ENCODE measurements at regions not wholly inside any gene's neighbourhood (a gene's known extent, or its start where the extent isn't known, plus 50 kb on each side); places are given as distances from the start of the nearest gene placed in this dataset.

DNA sequence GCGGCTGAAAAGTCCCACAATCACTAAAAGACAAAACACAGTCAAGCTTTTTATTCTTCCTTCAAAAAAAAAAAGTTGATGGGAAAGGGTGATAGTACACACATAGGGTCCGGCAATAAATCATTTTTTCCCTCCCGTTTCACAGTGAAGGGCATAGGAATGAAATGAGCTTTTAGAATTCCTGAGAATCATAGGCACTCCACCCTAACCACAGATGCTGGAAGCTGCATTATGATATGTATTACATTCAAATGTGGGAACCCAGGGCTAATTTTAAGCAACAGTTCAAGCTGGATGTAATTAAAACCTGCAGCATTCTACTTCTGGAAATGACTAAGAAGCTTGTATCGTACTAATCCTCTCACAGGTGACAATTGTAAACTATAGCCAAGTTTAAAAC is 75.7 kb upstream of the KCNJ15 start:
- whole genome bisulfite sequencing (ENCODE audit: insufficient coverage, insufficient replicate concordance, low lambda C conversion rate, missing lambda C conversion rate) = 30% methylated on average over 4 of the region's 4 CpGs
- POLR2A ChIA-PET = no interaction called here
- CTCF ChIA-PET = interaction anchor here (1.5 to 2.2 kb wide), 3 partner anchors 10 to 175 kb away, joined by 4 to 9 read pairs (median 8); no protein-coding TSS in a partner anchor
- Histone ChIP-seq H3K4me1 (ENCODE audit: control insufficient read depth, insufficient read depth, low read length) (no peaks in the 10 kb centered on the region), H3K36me3 (ENCODE audit: control insufficient read depth in 2 of 2, insufficient read depth in 2 of 2, low read length in 1 of 2) (no peaks in the 10 kb centered on the region), H2AFZ (ENCODE audit: control insufficient read depth, low read depth, low read length) (no peak overlapping the region), H3K27ac (ENCODE audit: control insufficient read depth, insufficient read depth) (no peak overlapping the region), H3K4me3 (no peak overlapping the region), H3K9me3 (replicated peaks; ENCODE audit: control insufficient read depth, insufficient read depth, low read length) (no peaks in the 10 kb centered on the region; the same call in 2 of the 3 replicates), H3K79me2 (ENCODE audit: control insufficient read depth, insufficient read depth, low read length) (no peaks in the 10 kb centered on the region), H3K9ac (ENCODE audit: control insufficient read depth, insufficient read depth, low read length) (no peak overlapping the region), H4K20me1 (ENCODE audit: control insufficient read depth, insufficient read depth) (no peaks in the 10 kb centered on the region), H3K27me3 (replicated peaks in 1 of 2; ENCODE audit: control insufficient read depth in 2 of 2, insufficient read depth in 2 of 2, low read length in 1 of 2) (no peaks in the 10 kb centered on the region), H3K4me2 (ENCODE audit: control insufficient read depth, insufficient read depth) (no peak overlapping the region)
- in situ Hi-C loops (cut with MboI) = no loop called here
- SMC1A ChIA-PET (ENCODE audit: uncharacterized antibody, unreplicated experiment) = no interaction called here
- DNase-seq (ENCODE audit: low read depth, low spot score) (no peak), FAIRE-seq (no peak), ATAC-seq (no peak)
- no peak for TF ChIP-seq CEBPB (IDR thresholded peaks at IDR 0.05; ENCODE audit: borderline replicate concordance in 1 of 2, low read depth in 2 of 2, low read length in 2 of 2)
- TF ChIP-seq SPI1 (IDR thresholded peaks at IDR 0.05; ENCODE audit: borderline replicate concordance, insufficient read depth, low read depth, low read length) = no peak
- no peak for TF ChIP-seq SREBF1 (IDR thresholded peaks at IDR 0.05; ENCODE audit: low read length)
- TF ChIP-seq ASH2L (IDR thresholded peaks at IDR 0.05; ENCODE audit: borderline replicate concordance, low read depth) = no peak
- no peak for TF ChIP-seq CREM (IDR thresholded peaks at IDR 0.05; ENCODE audit: low read depth)
- no peak for TF ChIP-seq NFXL1 (IDR thresholded peaks at IDR 0.05; ENCODE audit: borderline replicate concordance)
- TF ChIP-seq CHD4 (IDR thresholded peaks at IDR 0.05) = no peak
- no peak for TF ChIP-seq RCOR1 (conservative IDR thresholded peaks at IDR 0.05; ENCODE audit: low read depth, low read length)
- no peak for TF ChIP-seq CBX3 (IDR thresholded peaks at IDR 0.05; ENCODE audit: borderline replicate concordance, low read depth)
- no peak for TF ChIP-seq MXI1 (IDR thresholded peaks at IDR 0.05; ENCODE audit: low read depth, low read length)
- TF ChIP-seq JUNB (IDR thresholded peaks at IDR 0.05) = no peak
- TF ChIP-seq YBX1 (IDR thresholded peaks at IDR 0.05) = no peak
- TF ChIP-seq BHLHE40 (IDR thresholded peaks at IDR 0.05; ENCODE audit: borderline replicate concordance in 1 of 2, low read depth in 2 of 2, low read length in 1 of 2) = no peak
- TF ChIP-seq, protein P1, sequence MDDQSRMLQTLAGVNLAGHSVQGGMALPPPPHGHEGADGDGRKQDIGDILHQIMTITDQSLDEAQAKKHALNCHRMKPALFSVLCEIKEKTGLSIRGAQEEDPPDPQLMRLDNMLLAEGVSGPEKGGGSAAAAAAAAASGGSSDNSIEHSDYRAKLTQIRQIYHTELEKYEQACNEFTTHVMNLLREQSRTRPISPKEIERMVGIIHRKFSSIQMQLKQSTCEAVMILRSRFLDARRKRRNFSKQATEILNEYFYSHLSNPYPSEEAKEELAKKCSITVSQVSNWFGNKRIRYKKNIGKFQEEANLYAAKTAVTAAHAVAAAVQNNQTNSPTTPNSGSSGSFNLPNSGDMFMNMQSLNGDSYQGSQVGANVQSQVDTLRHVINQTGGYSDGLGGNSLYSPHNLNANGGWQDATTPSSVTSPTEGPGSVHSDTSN (IDR thresholded peaks at IDR 0.05; ENCODE audit: insufficient replicate concordance, low read depth, low read length) = no peak
- no peak for TF ChIP-seq ZZZ3 (IDR thresholded peaks at IDR 0.05; ENCODE audit: control insufficient read depth, insufficient read length, low read depth)
- no peak for TF ChIP-seq MYC (IDR thresholded peaks at IDR 0.05; ENCODE audit: insufficient read depth, insufficient read length, insufficient replicate concordance, low read length, severe bottlenecking)
- RAD21 ChIA-PET (ENCODE audit: unreplicated experiment) = interaction anchor here (0.9 to 1.2 kb wide), 2 partner anchors 170 to 176 kb away, joined by 3 read pairs; no protein-coding TSS in a partner anchor
- intact Hi-C loops (cut with micrococcal nuclease; ENCODE audit: unreplicated experiment) = no loop called here
- BruUV-seq (replicated peaks) = no TSS peak
